NCI-H1436 treated with DMSO at 0.1 percent for 48 hours (cell line): ENCODE measurements at regions not wholly inside any gene's neighbourhood (a gene's known extent, or its start where the extent isn't known, plus 50 kb on each side); places are given as distances from the start of the nearest gene placed in this dataset.

Experiments
- DNase-seq: peaks from one replicate; lab custom pipeline; 2025; lab: John Stamatoyannopoulos, UW

DNA sequence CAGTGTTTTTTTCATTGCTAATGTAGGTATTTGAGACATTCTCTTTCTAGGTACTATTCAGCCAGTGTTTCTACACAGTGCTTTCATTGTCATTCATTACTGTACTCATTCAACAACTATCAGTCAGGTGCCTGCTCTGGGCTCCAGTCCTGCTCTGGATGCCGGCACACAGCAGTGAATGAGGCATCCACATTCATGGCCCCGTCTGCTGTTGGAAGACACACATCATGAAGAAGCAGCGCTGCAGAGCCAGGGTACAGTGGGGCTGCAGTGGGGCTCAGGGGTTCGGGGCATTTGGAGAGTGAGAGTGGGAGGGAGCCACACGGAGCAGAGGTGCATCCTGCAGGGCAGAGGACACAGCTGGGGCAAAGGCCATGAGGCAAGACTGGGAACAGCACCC lies 737.2 kb upstream of the RAB6C start:
- DNase-seq: no peak

DNA sequence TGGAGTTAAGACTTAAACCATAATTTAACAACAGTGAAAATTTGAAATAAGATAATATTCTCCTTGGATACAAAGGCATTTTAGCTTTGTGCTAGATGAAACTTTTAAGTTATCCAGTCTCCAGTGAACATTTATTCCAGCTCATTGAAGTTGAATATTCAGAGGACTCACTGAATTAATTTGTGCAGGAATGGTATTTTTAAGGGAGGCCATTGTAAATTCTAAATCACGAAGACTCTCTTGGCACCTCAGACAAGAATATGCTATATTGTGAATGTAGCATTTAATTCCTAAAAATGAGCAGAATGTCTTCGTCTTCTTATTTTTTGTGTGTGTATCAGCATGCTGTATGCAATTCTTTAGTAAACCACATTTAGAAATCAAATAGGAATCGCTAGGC lies 731.7 kb upstream of the RAB6C start:
- DNase-seq: no peak

DNA sequence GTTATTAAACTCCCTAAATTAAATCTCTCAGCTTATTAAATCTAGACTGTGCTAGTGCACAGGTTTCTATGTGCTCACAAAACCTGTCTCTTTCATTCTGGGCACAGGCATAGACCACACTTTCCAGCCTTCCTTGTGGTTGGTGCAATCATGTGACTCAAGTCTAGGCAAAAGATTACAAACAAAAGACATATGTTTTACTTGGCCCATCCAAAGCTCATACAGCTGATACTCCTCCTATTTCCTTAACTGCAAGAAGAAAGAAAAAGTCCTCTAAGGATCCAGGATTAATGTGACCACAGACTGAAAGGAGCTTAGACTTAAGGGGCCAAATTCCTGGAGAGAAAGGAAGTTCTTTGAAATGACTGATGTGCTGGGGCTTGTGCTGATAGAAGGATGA lies 731.3 kb upstream of the RAB6C start:
- no peak for DNase-seq

DNA sequence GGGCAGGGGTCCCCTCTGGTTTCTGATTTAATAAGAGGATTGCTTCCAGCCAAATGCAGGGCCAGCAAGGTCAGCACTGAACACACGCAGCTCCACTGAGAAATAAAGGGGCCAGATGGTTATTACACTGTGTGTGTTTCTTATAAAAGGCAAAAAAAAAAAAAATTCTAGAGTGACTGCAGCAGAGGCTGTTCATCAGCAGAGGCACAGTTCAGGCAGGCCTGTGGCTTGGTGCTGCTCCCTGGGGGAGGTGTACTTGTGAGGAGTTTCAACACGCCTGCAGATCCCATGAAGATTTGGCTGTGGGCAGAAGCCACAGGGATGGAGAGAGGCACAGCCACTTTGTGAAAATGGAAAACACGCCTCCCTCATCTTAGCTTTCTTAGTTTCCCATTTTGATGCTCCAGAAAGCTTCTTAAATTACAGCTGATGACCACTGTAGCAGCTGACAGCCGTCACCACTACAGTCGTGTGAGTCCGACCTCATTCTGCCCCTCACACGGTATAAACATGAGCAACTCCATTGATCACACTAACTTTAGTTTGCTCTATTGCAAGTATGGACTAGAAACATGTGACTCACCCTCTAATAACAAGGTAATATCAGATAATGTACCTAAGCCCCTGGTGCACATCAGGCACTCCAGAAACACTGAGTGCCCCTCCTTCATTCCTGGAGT lies 726.5 kb upstream of the RAB6C start:
- DNase-seq: no peak

DNA sequence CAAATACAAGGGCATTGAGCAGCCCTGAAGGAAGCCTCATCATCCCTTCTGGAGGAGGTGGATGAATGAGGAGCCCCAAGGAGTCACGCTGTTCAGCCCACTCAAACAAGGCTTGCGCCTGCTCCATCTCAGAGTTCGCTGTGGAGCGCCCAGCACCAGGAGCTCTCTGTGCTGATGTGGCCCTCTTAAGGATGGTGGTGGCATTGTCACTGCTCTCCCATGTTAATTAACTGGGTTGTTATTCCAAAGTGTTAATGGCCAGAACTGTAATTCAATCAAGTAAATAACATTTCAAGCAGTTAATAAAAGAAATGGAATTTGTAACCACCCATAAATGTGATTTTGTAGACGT lies 726.0 kb upstream of the RAB6C start:
- DNase-seq: no peak

DNA sequence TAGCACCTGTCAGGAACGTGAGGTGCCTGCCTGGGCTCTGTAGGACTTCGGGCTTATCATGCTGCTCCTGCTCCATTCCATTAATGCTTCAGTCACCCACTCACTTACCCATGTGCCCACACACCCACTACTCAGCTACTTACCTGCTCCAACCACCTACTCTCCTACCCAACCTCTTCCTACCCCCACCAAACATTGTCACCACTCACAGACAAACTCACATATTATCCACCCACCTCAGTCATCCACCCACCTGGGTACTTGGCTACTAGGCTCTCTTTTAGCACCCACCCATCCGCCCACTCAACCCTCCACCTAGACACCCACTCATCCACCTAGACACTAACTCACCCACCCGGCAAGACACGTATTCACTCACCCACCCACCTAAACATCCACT lies 724.7 kb upstream of the RAB6C start:
- DNase-seq: no peak

DNA sequence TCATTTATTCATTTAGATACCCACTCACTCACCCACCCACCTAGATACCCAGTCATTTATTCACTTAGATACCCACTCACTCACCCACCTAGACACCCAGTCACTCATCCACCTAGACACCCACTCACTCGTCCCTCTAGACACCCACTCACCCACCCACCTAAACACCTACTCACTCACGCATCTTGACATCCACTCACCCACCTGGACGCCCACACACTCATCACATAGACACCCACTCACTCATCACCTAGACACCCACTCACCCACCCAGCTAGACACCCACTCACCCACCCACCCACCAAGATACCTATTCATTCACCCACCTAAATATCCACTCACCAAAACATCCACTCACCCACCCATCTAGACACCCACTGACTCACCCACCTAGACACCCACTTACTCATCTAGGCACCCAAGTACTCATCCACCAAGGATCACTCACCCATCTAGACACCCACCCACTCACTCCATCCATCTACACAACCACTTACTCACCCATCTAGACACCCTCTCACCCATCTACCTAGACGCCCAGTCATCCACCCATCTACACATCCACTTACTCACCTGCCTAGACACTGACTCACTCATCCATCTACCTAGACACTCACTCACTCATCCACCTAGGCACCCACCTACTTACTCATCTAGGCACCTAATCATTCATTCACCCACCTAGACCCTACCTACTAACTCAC lies 723.7 kb upstream of the RAB6C start:
- DNase-seq: no peak

DNA sequence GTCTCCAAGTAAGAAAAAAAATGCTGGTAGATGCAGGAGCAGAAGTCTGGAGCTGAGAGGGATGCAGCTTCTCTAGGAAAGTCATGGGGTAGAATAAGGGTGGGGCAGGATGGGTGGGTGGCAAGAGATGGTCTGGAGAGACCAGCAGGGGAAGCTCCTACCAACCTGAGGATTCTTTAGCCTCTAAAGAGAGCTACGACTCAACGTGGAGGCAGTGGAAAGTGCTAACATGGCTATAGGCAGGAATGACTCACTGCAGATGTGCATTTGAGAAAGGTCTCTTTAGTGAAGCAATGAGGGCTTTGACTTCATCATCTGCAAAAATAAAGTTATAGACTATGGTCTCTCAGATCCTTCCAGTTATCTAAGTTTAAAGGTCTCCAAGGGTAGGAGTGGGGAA lies 722.8 kb upstream of the RAB6C start:
- no peak for DNase-seq

DNA sequence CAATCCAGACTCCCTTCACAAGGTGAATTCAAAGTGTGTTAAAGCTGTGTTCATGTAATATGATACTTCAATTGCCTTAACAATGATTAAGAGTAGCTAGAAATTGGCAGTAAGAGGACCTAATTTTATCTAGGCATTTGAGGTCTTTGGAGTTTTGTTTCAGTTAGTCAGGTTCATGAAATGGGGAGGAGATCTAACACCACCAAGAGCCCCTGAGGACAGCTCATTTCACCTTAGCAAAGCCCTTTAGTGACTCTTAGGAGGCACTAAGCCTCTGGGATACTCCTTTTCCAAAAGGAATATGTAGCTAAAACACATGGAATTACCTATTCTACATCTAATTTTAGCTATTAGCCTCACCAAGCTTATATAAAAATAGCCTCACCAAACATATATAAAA lies 716.5 kb upstream of the RAB6C start:
- no peak for DNase-seq

DNA sequence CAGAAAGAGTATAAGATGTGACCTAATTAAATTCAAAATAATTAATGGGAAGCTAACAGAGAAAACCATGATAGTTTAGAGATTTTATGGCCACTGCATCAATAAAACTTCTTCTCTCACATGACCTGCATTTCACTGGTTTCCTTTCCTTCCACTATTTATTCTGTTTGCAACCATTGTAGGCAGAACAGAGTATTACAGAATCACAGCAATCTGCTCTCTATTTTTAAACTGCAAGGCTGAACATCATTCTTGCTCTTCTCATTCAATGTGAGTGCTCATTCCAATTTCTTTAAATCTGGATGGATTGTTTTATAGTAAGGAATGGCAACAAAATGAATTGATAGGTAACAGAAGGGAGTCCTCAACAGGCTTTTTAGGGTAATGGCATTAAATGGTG lies 715.5 kb upstream of the RAB6C start:
- no peak for DNase-seq

DNA sequence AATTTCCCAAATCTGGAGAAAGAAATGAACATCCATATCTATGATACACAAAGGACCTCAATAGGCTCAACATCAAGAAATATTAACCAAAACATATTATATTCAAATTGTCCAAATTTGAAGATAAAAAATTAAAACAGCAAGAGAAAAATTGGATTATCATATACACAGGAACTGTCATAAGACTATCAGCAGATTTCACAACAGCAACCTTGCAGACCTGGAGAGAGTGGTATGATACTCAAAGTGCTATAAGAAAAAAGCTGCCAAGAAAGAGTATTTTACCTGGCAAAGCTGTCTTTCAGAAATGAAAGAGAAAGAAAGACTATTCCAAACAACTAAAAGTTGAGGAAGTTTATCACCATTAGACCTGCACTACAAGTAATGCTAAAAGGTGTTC lies 711.9 kb upstream of the RAB6C start:
- no peak for DNase-seq

DNA sequence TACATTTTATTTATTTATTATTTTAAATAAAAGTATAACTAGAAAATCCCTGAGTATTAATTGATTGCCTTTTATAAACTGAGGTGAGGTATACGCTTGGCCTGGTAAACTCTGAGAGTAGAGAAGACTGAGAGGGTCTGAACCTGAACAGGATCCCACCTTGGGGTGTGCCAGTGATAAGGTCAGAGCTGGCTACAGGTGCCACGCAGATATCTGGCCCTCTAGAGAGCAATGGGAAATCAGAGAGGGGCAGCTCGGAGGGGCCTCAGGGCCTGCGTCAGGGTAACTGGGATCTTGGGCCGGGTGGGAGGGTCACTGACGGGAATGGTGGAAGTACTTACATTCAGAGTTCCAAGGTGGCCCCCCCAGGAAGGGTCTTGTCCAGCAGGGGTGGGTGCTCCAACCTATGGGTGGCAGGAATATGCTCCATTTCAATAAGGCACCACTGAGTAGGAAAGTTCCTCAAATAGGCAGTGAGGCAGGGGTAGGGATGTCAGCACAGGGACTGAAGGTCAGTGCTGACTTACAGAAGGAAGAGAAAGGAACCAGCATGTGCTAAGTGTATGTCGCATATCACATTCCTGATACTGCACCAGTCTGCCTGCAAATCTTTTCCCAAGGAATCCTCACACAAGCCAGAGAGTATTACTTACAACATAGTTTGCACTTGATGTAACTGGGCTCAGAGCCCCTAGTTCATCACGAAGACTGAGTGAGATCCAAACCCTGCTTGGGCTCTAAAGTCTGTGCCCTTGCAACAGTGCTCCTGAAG lies 706.0 kb upstream of the RAB6C start:
- DNase-seq: no peak

DNA sequence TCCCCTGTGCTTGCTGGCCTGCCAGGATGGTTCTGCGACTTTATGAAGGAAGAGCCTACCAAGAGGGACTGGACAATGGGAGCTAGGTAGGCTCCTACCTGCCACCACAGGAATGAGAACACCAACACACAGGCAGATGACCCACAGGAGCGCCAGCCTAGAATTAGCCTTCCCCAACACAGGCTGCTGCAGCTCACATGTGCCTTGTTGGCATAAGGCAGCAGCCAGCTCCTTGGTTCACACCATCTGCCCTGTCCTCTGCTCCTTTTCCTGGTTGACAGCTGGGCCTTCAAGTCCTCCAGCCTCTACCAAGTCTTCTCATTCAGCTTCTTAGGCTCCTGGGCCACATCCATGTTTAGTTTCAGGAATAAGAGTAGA lies 705.4 kb upstream of the RAB6C start:
- no peak for DNase-seq

DNA sequence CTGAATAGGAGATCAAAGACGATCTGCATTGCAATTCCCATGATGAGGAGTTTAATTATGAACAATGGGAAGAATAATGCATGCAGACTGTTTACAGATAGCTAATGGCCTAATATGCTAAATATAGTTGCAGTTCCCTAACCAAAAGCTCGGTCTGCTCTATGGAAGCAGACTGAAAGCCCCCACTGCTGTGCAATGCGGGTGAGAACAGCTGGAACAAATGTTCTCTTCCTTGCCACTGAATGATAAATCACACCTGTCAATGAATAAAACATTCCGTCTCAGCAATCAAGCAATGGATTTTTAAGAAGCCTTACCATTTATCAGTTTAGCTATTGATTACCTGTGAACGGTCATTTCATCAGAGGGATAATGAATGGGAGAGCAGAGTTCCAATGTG lies 704.5 kb upstream of the RAB6C start:
- DNase-seq: no peak

DNA sequence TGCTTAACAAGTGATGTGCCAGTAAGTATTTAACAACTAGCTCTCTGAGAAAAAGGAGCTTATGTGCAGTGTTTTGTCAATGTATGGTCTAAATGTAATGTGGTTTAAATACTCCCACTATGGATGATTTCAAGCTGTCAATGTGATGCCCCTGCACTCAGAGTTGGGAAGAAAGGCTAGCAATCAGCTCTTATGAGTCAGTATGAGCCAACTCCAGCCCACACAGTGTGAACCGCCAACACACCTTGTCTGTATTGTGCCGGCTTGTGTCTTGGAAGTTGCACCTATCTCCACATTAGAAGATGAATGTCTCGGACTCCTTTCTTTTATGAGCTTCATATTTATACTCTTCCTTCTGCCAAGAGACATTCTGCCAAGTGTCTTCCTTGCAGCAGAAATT lies 703.8 kb upstream of the RAB6C start:
- DNase-seq: no peak

DNA sequence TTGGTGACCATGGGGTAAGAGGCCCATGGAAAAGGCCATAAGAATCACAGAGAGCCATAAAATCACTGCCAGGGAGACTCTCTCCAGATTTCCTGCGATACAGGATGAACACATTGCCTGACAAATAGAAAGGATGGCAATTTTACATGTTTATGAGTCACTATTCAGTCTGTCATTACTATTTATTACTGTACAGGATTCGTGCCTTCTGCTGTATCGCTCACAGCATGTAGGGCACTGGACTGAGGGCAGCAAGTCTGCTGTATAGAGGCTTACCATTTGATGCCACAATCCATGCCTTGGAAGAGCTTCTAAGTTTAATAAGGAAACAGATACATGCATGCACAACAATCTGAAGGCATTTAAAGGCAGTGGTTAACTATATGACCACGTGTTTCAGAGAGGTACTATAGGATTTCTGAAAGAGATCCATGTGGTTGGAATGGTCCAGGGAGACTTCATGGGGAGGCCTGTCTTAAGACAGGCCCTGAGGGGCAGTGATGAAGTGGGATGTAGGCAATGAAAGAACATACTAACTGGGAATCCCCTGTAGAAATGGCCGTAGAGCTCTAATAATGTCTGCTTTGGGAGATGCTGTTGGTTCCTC lies 702.4 kb upstream of the RAB6C start:
- DNase-seq: no peak

DNA sequence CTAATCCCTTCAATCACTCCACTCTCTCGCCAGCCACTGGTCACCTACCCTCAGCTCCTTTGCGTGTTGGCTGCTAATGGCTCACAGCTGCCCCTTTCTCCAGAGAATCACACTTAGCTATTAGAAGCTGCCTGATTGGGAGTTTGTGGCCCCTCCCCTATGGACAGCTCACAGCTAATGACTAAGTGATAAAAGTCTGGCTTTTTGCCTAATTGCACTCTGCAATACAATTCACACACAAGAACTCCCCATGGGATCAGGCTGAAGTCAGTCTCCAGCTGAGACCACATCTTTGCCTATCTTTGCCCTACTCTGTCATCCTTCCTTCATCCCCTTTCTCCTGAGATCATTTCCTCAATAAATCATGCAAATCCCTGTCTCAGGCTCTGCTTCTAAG lies 701.9 kb upstream of the RAB6C start:
- no peak for DNase-seq

DNA sequence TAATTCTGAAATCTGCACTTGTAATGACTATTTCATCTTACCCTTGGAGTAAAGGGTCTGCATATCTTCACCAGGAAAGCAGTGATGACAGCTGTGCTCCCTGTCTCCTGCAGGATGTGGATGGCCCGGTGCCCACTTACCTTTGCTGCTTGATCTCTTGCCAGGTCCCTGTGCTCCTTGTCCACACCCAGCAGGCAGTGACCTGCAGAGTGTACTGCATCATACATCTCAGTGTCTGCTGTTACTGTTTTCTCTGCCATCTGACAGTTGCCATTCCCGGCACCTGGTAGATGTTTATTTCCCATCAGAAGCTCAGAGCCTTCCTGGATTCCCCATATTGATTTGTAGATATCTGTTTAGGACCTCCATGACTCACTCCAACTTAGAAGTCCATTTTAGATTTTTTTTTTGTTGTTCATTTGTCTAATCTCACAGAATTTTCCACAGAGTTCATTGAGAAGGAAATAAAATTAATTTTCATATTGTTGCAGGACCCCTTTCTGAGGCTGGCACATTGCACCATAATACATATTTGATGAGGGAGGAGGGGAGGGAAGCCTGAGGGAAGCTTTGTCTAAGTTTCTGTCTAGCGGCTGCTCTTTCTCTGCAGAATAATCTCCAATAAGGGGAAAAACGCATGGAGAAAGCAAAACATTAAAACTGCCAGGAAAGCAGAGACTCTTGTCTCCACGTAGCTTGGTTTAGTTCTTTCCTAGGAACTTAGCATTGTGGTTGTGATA lies 697.5 kb upstream of the RAB6C start:
- no peak for DNase-seq

DNA sequence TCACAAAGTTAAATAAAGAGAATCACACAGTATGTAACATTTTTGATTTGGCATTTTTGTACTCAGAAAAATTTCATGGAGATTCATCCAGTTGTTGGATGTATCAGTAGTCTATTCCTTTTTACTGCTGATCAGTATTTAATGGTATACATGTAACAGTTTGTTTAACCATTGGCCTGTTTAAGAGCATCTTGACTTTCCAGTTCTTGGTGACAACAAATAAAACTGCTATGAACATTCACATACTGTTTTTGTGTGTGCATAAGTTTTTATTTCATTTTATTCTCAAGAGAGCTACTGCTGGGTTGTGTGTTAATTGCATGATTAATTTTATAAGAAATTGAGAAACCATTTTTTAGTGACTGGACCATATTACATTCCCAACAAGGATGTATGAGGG lies 694.5 kb upstream of the RAB6C start:
- no peak for DNase-seq

DNA sequence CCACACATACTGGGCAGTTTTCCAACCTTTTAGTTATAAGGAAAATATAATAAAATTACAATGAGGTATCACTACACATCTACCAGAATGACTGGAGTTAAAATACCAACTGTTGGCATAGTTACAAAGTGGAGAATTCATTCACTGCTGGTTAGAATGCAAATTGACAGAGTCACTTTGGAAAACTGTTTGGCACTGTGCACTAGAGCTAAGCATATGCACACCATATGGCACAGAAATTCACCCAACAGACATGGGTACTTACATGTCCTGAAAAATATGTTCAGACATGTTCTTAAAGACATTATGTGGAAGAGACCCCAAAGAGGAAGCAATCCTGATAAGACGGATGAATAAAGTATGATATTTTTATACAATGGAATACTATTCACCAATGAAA lies 686.1 kb upstream of the RAB6C start:
- DNase-seq: no peak

DNA sequence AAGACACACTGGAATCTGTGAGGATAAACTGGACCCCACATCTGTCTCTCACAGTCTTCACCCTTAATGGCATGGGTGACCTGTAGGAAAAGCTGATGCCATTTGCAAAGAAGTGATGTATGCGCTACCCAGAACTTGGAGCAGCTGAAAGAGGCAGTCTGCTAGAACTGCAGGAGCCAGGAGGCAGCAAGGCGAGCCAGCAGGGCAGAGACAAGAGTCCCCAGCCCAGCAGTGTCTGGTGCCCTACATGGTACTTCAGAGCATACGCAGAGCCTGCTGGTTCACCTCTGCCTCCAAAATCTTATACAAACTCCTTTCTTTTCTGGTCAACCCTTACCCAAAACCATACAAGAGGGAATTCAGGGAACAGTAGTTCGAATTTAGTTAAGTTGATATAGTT lies 683.1 kb upstream of the RAB6C start:
- DNase-seq: no peak

DNA sequence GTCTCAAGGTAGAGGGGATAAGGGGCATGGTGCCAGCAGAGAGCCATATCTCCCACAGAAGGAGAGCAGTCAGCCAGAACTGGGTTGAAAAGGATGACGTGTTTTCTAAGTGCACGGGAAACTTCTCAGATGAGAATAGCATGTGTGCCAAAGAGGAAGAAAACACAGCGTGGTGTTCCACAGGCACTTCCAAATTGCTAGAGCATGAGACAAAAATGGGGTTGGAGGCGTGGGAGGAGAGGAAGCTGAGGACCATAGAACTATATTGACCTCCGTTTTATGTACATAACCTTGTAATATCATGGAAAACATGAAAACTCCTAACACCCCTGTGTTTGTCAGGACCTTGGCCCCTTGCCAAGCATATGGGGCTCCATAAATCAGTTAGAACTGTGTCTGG lies 682.7 kb upstream of the RAB6C start:
- no peak for DNase-seq
